AG09319 (cell line): ENCODE measurements at regions not wholly inside any gene's neighbourhood (a gene's known extent, or its start where the extent isn't known, plus 50 kb on each side); places are given as distances from the start of the nearest gene placed in this dataset.

Experiments used
- DNase-seq: peaks from one replicate; pipeline ENCODE4 v3.0.0-alpha.2; 2010; ENCODE audit warnings: low read depth; ENCODE audit errors: extremely low read depth
- CTCF ChIP-seq: IDR thresholded peaks from 2 replicates; pipeline ENCODE4 v1.5.1; 2011; ENCODE audit warnings: low read depth, mild to moderate bottlenecking, inconsistent platforms, low read length, moderate library complexity

- DNase-seq, result no peak
- TF ChIP-seq CTCF, result no peak
Observed at GRCh38 chr6:87938287-87938686, 109.4 kb upstream of the SPACA1 start.

GRCh38 chr6:87936065-87936464 lies 111.6 kb upstream of the SPACA1 start:
- TF ChIP-seq CTCF, result no peak
- DNase-seq, result no peak

- no peak for TF ChIP-seq CTCF
- DNase-seq, result no peak
Observed at GRCh38 chr6:87935196-87935595, 112.4 kb upstream of the SPACA1 start.

- no peak for DNase-seq
- TF ChIP-seq CTCF, result no peak
Observed at GRCh38 chr6:87932361-87932760, 115.3 kb upstream of the SPACA1 start.

GRCh38 chr6:87929843-87930288 lies 117.8 kb upstream of the SPACA1 start:
- TF ChIP-seq CTCF, result peak; percentile 97
- DNase-seq, result peak; percentile 63

- DNase-seq, result no peak
- TF ChIP-seq CTCF, result no peak
Observed at GRCh38 chr6:87926687-87927086, 121.0 kb upstream of the SPACA1 start.

GRCh38 chr6:87926072-87926471 lies 121.6 kb upstream of the SPACA1 start:
- no peak for TF ChIP-seq CTCF

More at GRCh38 chr6:87926072-87926471, 121.6 kb upstream of the SPACA1 start:
- DNase-seq, result no peak
